Mesenchymal stem cell (in vitro differentiated cells and primary cell): ENCODE measurements at regions not wholly inside any gene's neighbourhood (a gene's known extent, or its start where the extent isn't known, plus 50 kb on each side); places are given as distances from the start of the nearest gene placed in this dataset.

ENCODE experiments used
- DNase-seq: peaks from one replicate; pipeline ENCODE4 v3.0.0-alpha.2; 2013
- H2AFZ ChIP-seq: one replicate; pipeline ENCODE4 v1.6.1; 2013; ENCODE audit warnings: low read depth, mild to moderate bottlenecking, control low read depth, inconsistent platforms, low read length, moderate library complexity
- H2AK5ac ChIP-seq: 2 replicates; pipeline ENCODE4 v1.6.1; 2013; ENCODE audit warnings: low read length, moderate library complexity, mild to moderate bottlenecking, inconsistent platforms; ENCODE audit not compliant: severe bottlenecking
- H2BK120ac ChIP-seq: one replicate; pipeline ENCODE4 v1.6.1; 2013; ENCODE audit warnings: low read depth, mild to moderate bottlenecking, inconsistent platforms, low read length, moderate library complexity
- H2BK12ac ChIP-seq, 2 experiments: one replicate each; pipeline ENCODE4 v1.6.1; 2013; ENCODE audit warnings: inconsistent platforms in 2 of 2, low read length in 2 of 2, mild to moderate bottlenecking in 2 of 2, moderate library complexity in 2 of 2, control low read depth in 1 of 2
- H2BK15ac ChIP-seq: one replicate; pipeline ENCODE4 v1.6.1; 2013; ENCODE audit warnings: mild to moderate bottlenecking, low read depth, inconsistent platforms; ENCODE audit not compliant: poor library complexity, severe bottlenecking
- H2BK5ac ChIP-seq: 2 replicates; pipeline ENCODE4 v1.6.1; 2013; ENCODE audit warnings: low read depth, mild to moderate bottlenecking, low read length, control low read depth, inconsistent platforms; ENCODE audit not compliant: poor library complexity, severe bottlenecking
- H3K14ac ChIP-seq, 2 experiments: one replicate each; pipeline ENCODE4 v1.6.1; 2013; ENCODE audit warnings: inconsistent platforms in 2 of 2, low read length in 2 of 2, control low read depth in 1 of 2, mild to moderate bottlenecking in 1 of 2, moderate library complexity in 1 of 2
- H3K18ac ChIP-seq, 2 experiments: one replicate each; pipeline ENCODE4 v1.6.1; 2013; ENCODE audit warnings: inconsistent platforms in 2 of 2, low read length in 2 of 2, control low read depth in 1 of 2, low read depth in 1 of 2, mild to moderate bottlenecking in 1 of 2
- H3K23ac ChIP-seq, 2 experiments: one replicate each; pipeline ENCODE4 v1.6.1; 2013; ENCODE audit warnings: inconsistent platforms in 2 of 2, low read length in 2 of 2, mild to moderate bottlenecking in 2 of 2, moderate library complexity in 2 of 2, control low read depth in 1 of 2
- H3K27ac ChIP-seq: 2 replicates; pipeline ENCODE4 v1.5.1; 2013; ENCODE audit warnings: mild to moderate bottlenecking, moderate library complexity, low read length, control low read depth, inconsistent platforms; ENCODE audit not compliant: poor library complexity, severe bottlenecking
- H3K27me3 ChIP-seq, 2 experiments: 2 replicates each; pipeline versions ENCODE4 v1.6.1 to v1.7.0; 2013; ENCODE audit warnings: low read length in 2 of 2, mild to moderate bottlenecking in 2 of 2, moderate library complexity in 2 of 2, control low read depth in 1 of 2, inconsistent platforms in 1 of 2; ENCODE audit not compliant: control insufficient read depth in 1 of 2, insufficient read depth in 1 of 2
- H3K36me3 ChIP-seq, 2 experiments: 2 replicates each; pipeline versions ENCODE4 v1.6.1 to v1.7.0; 2013; ENCODE audit warnings: low read length in 2 of 2, control low read depth in 1 of 2, inconsistent platforms in 1 of 2, low read depth in 1 of 2, mild to moderate bottlenecking in 1 of 2; ENCODE audit not compliant: insufficient read depth in 2 of 2, control insufficient read depth in 1 of 2
- H3K4ac ChIP-seq, 2 experiments: one replicate each; pipeline ENCODE4 v1.6.1; 2013; ENCODE audit warnings: inconsistent platforms in 2 of 2, low read length in 2 of 2, mild to moderate bottlenecking in 2 of 2, moderate library complexity in 2 of 2, control low read depth in 1 of 2, low read depth in 1 of 2
- H3K4me1 ChIP-seq: 2 replicates; pipeline ENCODE4 v1.6.1; 2013; ENCODE audit warnings: low read depth, low read length, control low read depth; ENCODE audit not compliant: control insufficient read depth, insufficient read depth
- H3K4me2 ChIP-seq: 2 replicates; pipeline ENCODE4 v1.6.1; 2013; ENCODE audit warnings: low read length, mild to moderate bottlenecking, inconsistent platforms; ENCODE audit not compliant: poor library complexity, severe bottlenecking
- H3K4me3 ChIP-seq, 2 experiments: 2 replicates each; pipeline versions ENCODE4 v1.5.1 to v1.7.0; 2013; ENCODE audit warnings: low read length in 2 of 2, mild to moderate bottlenecking in 2 of 2, control low read depth in 1 of 2, low read depth in 1 of 2; ENCODE audit not compliant: insufficient read depth in 1 of 2
- H3K79me1 ChIP-seq: replicated peaks from 2 replicates; pipeline ENCODE4 v1.6.1; 2013; ENCODE audit warnings: mild to moderate bottlenecking, control low read depth, low read length, inconsistent platforms; ENCODE audit not compliant: poor library complexity, severe bottlenecking
- H3K9ac ChIP-seq: 2 replicates; pipeline ENCODE4 v1.7.0; 2013; ENCODE audit warnings: mild to moderate bottlenecking, low read length, moderate library complexity
- H3K9me3 ChIP-seq: 2 replicates; pipeline ENCODE4 v1.7.0; 2013; ENCODE audit warnings: mild to moderate bottlenecking, low read length; ENCODE audit not compliant: control insufficient read depth
- H4K8ac ChIP-seq: one replicate; pipeline ENCODE4 v1.6.1; 2013; ENCODE audit warnings: inconsistent platforms, mild to moderate bottlenecking, low read length, moderate library complexity
- H4K91ac ChIP-seq: one replicate; pipeline ENCODE4 v1.6.1; 2013; ENCODE audit warnings: mild to moderate bottlenecking, low read length, inconsistent platforms
- WGBS: methylation state at CpG from one replicate; pipeline ENCODE4 v1.1.7; 2013; ENCODE audit warnings: mixed read lengths; 5-methylcytosine and 5-hydroxymethylcytosine counted together

GRCh38 chrY:15805985-15806384 is 1281.7 kb downstream of the NLGN4Y start:
- H3K4ac ChIP-seq: no peak overlapping the region
- DNase-seq: no peak
- H3K9ac ChIP-seq: no peak overlapping the region
- no peak overlapping the region for H2AK5ac ChIP-seq
- H2BK5ac ChIP-seq: no peak overlapping the region
- no peaks in the 10 kb centered on the region for H3K4me1 ChIP-seq
- no peak overlapping the region for H3K27ac ChIP-seq
- no peak overlapping the region for H4K91ac ChIP-seq
- H3K4me3 ChIP-seq: no peak overlapping the region
- no peaks in the 10 kb centered on the region for H3K79me1 ChIP-seq
- H3K36me3 ChIP-seq: no peaks in the 10 kb centered on the region
- H3K27me3 ChIP-seq: no peaks in the 10 kb centered on the region
- H2BK12ac ChIP-seq: no peak overlapping the region
- no peak overlapping the region for H3K23ac ChIP-seq
- H3K18ac ChIP-seq: no peak overlapping the region
- no peak overlapping the region for H3K4me2 ChIP-seq
- no peak overlapping the region for H3K14ac ChIP-seq
- no peak overlapping the region for H2BK120ac ChIP-seq
- H3K9me3 ChIP-seq: no peaks in the 10 kb centered on the region
- H2AFZ ChIP-seq: no peak overlapping the region
- H4K8ac ChIP-seq: no peak overlapping the region
- no peak overlapping the region for H2BK15ac ChIP-seq

DNA sequence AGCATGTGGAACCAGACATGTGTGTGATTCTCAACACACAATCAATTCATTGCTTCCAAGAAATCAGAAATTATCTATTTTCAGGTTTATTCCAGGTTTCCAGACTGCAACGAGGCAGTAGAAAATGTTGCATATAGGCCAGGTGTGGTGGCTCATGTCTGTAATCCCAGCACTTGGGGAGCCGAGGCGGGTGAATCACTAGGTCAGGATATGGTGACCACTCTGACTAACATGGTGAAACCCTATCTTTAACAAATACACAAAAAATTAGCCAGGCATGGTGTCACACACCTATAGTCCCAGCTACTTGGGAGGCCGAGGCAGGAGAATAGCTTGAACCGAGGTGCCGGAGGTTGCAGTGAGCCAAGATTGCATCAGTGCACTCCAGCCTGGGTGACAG is 1289.9 kb downstream of the NLGN4Y start:
- Histone ChIP-seq H2BK15ac (no peak overlapping the region), H2BK12ac (no peak overlapping the region), H3K9ac (no peak overlapping the region), H2AFZ (no peak overlapping the region), H3K14ac (no peak overlapping the region), H3K4me3 (no peak overlapping the region), H3K79me1 (no peaks in the 10 kb centered on the region), H4K8ac (no peak overlapping the region), H3K27me3 (no peaks in the 10 kb centered on the region), H3K4ac (no peak overlapping the region), H3K27ac (no peak overlapping the region), H4K91ac (no peak overlapping the region), H3K18ac (no peak overlapping the region), H3K9me3 (no peaks in the 10 kb centered on the region), H3K36me3 (no peaks in the 10 kb centered on the region), H3K23ac (no peak overlapping the region), H2AK5ac (no peak overlapping the region), H3K4me2 (no peak overlapping the region), H2BK120ac (no peak overlapping the region), H2BK5ac (no peak overlapping the region), H3K4me1 (no peaks in the 10 kb centered on the region)
- WGBS: 98% methylated on average over 5 of the region's 6 CpGs
- no peak for DNase-seq
